Rectal smooth muscle tissue (tissue), 1 donor: ENCODE measurements at regions not wholly inside any gene's neighbourhood (a gene's known extent, or its start where the extent isn't known, plus 50 kb on each side); places are given as distances from the start of the nearest gene placed in this dataset.

Experiments used
- H3K27ac ChIP-seq: one replicate; pipeline ENCODE4 v1.7.0; 2013; ENCODE audit warnings: low read depth, low read length, inconsistent platforms
- H3K27me3 ChIP-seq: one replicate; pipeline ENCODE4 v1.7.0; 2013; ENCODE audit warnings: low read length; ENCODE audit not compliant: control insufficient read depth, insufficient read depth
- H3K36me3 ChIP-seq: one replicate; pipeline ENCODE4 v1.7.0; 2013; ENCODE audit warnings: low read length; ENCODE audit not compliant: control insufficient read depth, insufficient read depth
- H3K4me1 ChIP-seq: one replicate; pipeline ENCODE4 v1.7.0; 2013; ENCODE audit warnings: low read length; ENCODE audit not compliant: control insufficient read depth, insufficient read depth
- H3K4me3 ChIP-seq: one replicate; pipeline ENCODE4 v1.7.0; 2013; ENCODE audit warnings: low read length
- H3K9ac ChIP-seq: one replicate; pipeline ENCODE4 v1.7.0; 2013; ENCODE audit warnings: low read length

GRCh38 chr17:53409588-53409987 lies 413.1 kb upstream of the KIF2B start:
- Histone ChIP-seq H3K9ac (no peak overlapping the region), H3K4me1 (no peaks in the 10 kb centered on the region)

GRCh38 chr17:53406907-53407306 lies 415.8 kb upstream of the KIF2B start:
- Histone ChIP-seq H3K27me3 (no peaks in the 10 kb centered on the region), H3K4me1 (no peaks in the 10 kb centered on the region), H3K36me3 (no peaks in the 10 kb centered on the region), H3K4me3 (no peak overlapping the region), H3K27ac (no peak overlapping the region), H3K9ac (no peak overlapping the region)

More at GRCh38 chr17:53409588-53409987, 413.1 kb upstream of the KIF2B start:
- H3K36me3 ChIP-seq, result no peaks in the 10 kb centered on the region
- no peak overlapping the region for H3K4me3 ChIP-seq
- no peaks in the 10 kb centered on the region for H3K27me3 ChIP-seq
- no peak overlapping the region for H3K27ac ChIP-seq

DNA sequence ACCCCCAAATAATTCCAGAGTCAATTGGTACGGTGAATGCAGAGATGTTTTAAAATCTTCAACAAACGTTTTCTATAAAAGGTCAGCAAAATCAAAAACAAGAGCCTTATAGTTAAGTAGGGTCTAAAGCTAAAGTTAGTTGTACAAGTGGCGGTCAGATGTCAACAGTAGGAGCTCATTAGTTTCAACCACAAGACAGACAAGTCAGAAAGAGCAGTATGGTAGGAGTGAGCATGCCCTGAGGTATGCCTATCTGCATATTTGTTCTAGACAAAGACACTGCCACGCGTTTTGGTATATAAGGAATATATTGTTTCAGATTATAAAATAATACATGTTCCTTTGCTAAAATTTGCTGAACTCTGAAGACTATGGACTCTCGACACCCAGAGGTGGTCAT lies 431.5 kb upstream of the KIF2B start:
- Histone ChIP-seq H3K4me1 (no peaks in the 10 kb centered on the region), H3K27ac (no peak overlapping the region), H3K36me3 (no peaks in the 10 kb centered on the region), H3K9ac (no peak overlapping the region), H3K4me3 (no peak overlapping the region), H3K27me3 (no peaks in the 10 kb centered on the region)

GRCh38 chr17:53390575-53390974 lies 432.2 kb upstream of the KIF2B start:
- Histone ChIP-seq H3K36me3 (no peaks in the 10 kb centered on the region), H3K4me1 (no peaks in the 10 kb centered on the region), H3K27ac (no peak overlapping the region), H3K9ac (no peak overlapping the region), H3K27me3 (no peaks in the 10 kb centered on the region), H3K4me3 (no peak overlapping the region)

DNA sequence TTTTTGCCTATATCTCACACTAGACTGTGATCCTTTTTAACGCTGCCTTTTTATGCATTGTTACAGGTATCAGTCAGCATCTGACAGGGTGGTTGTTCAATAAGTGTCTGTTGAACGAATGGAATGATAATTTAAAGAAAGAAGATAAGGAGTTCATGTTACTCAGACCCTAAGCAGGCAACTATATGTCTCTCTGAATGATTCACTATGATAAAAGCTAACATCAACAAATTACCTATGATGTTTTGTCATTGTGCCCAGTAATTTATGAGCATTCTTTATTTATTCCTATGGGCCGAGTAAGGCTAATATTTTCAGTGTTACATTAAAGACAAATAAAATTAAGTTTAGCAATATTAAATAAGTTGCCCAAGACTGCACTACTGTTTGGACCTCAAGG lies 435.0 kb upstream of the KIF2B start:
- Histone ChIP-seq H3K4me1 (no peaks in the 10 kb centered on the region), H3K27ac (no peak overlapping the region), H3K27me3 (no peaks in the 10 kb centered on the region), H3K4me3 (no peak overlapping the region), H3K9ac (no peak overlapping the region), H3K36me3 (no peaks in the 10 kb centered on the region)

DNA sequence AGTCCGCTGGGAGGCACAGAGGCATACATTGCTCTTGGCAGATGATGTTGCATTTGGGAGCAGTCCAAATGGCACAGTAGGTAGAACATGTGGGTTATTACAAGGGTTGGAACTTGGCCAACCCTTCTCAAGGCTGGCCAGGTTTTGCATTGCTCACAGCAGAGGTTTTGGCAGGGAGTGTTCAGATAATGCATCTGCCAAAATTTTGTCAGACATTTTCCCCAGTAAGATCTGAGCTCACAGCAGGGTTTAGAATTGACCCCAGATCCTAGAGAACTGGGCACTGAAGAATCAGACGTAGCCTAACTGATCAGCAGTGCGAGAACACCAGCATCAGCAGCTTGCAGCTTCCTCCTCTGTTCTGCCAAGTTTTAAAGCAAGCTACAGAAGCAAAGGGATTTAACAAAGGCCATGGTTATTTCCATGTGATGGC lies 468.8 kb upstream of the KIF2B start:
- H3K4me3 ChIP-seq, result no peak overlapping the region
- no peaks in the 10 kb centered on the region for H3K36me3 ChIP-seq
- no peak overlapping the region for H3K9ac ChIP-seq
- peaks cover 2% of the 10 kb centered on the region for H3K4me1 ChIP-seq
- no peaks in the 10 kb centered on the region for H3K27me3 ChIP-seq
- H3K27ac ChIP-seq, result no peak overlapping the region

DNA sequence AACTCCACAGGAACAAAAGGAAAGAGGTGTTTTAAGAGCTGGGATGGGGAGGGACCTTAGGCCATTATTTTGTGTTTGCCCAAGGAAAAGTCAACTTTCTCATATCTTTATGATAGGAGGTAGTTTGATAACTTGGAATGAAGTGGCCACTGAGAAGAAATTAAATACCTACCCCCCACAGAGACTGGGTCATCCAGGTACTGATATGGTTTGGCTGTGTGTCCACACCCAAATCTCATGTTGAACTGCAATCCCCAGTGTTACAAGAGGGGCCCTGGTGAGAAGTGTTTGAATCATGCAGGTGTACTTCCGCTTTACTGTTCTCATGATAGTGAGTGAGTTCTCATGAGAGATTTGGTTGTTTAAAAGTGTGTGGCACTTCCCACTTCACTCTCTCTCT lies 477.9 kb upstream of the KIF2B start:
- Histone ChIP-seq H3K27me3 (no peaks in the 10 kb centered on the region), H3K4me3 (no peak overlapping the region), H3K4me1 (no peaks in the 10 kb centered on the region), H3K27ac (no peak overlapping the region), H3K9ac (no peak overlapping the region), H3K36me3 (no peaks in the 10 kb centered on the region)

GRCh38 chr17:53336281-53336680 lies 486.4 kb upstream of the KIF2B start:
- no peaks in the 10 kb centered on the region for H3K36me3 ChIP-seq
- no peaks in the 10 kb centered on the region for H3K4me1 ChIP-seq
- H3K27ac ChIP-seq, result no peak overlapping the region
- H3K4me3 ChIP-seq, result no peak overlapping the region
- H3K9ac ChIP-seq, result no peak overlapping the region
- H3K27me3 ChIP-seq, result no peaks in the 10 kb centered on the region

GRCh38 chr17:53335443-53335842 lies 487.3 kb upstream of the KIF2B start:
- no peaks in the 10 kb centered on the region for H3K4me1 ChIP-seq
- no peak overlapping the region for H3K4me3 ChIP-seq
- no peak overlapping the region for H3K9ac ChIP-seq
- no peaks in the 10 kb centered on the region for H3K27me3 ChIP-seq
- no peaks in the 10 kb centered on the region for H3K36me3 ChIP-seq
- H3K27ac ChIP-seq, result no peak overlapping the region

GRCh38 chr17:53330756-53331155 lies 492.0 kb upstream of the KIF2B start:
- Histone ChIP-seq H3K27me3 (no peaks in the 10 kb centered on the region), H3K36me3 (no peaks in the 10 kb centered on the region), H3K27ac (no peak overlapping the region), H3K4me3 (no peak overlapping the region), H3K4me1 (no peaks in the 10 kb centered on the region), H3K9ac (no peak overlapping the region)

- Histone ChIP-seq H3K27me3 (no peaks in the 10 kb centered on the region), H3K4me3 (no peak overlapping the region)
Measured at GRCh38 chr17:53321651-53322050, 501.1 kb upstream of the KIF2B start.

DNA sequence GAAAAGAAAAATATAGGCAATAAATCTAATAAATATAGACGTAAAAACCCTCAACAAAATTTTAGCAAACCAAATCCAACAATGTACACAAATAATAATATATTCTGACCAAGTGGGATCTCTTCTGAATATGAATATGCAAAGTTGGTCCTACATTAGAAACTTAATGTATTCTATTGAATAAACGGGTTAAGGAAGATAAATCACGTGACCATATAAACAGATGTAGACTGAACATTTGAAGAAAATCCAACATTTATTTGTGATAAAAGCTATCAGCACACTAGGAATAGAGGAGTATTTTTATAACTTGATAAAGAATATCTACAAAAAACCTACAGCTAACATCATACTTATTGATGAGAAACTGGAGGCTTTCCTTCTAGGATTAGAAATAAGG lies 502.8 kb upstream of the KIF2B start:
- no peaks in the 10 kb centered on the region for H3K36me3 ChIP-seq
- no peaks in the 10 kb centered on the region for H3K27me3 ChIP-seq
- no peaks in the 10 kb centered on the region for H3K4me1 ChIP-seq
- no peak overlapping the region for H3K27ac ChIP-seq
- no peak overlapping the region for H3K4me3 ChIP-seq
- no peak overlapping the region for H3K9ac ChIP-seq

More at GRCh38 chr17:53321651-53322050, 501.1 kb upstream of the KIF2B start:
- Histone ChIP-seq H3K9ac (no peak overlapping the region), H3K4me1 (no peaks in the 10 kb centered on the region), H3K27ac (no peak overlapping the region), H3K36me3 (no peaks in the 10 kb centered on the region)

- Histone ChIP-seq H3K27me3 (no peaks in the 10 kb centered on the region), H3K36me3 (no peaks in the 10 kb centered on the region), H3K27ac (no peak overlapping the region), H3K9ac (no peak overlapping the region), H3K4me3 (no peak overlapping the region), H3K4me1 (no peaks in the 10 kb centered on the region)
Measured at GRCh38 chr17:53316988-53317387, 505.7 kb upstream of the KIF2B start.
